Mucosa of descending colon (tissue), 3 donors: ENCODE measurements at regions not wholly inside any gene's neighbourhood (a gene's known extent, or its start where the extent isn't known, plus 50 kb on each side); places are given as distances from the start of the nearest gene placed in this dataset.
"Not testable (repeated sequence)": the region's sequence is repeated elsewhere in the genome, so short reads cannot be mapped to it uniquely, and the experiment has no call there.

Experiments
- ATAC-seq: fragments of 200-7000 bp; cut with Tn5 transposase; one replicate; pipeline ENCODE4 v1.9.1; 2020; ENCODE audit warnings: mild to moderate bottlenecking, moderate library complexity
- DNase-seq, 3 donors: peaks; one replicate each; pipeline ENCODE4 v3.0.0-alpha.2; 2020
- H3K36me3 ChIP-seq: fragments of 200-600 bp; one replicate; pipeline ENCODE4 v1.8.0; 2021; ENCODE audit warnings: low read depth, mild to moderate bottlenecking
- H3K4me1 ChIP-seq: fragments of 200-600 bp; one replicate; pipeline ENCODE4 v1.8.0; 2021; ENCODE audit warnings: low read depth, mild to moderate bottlenecking
- H3K4me3 ChIP-seq: fragments of 200-600 bp; one replicate; pipeline ENCODE4 v1.8.0; 2021; ENCODE audit warnings: mild to moderate bottlenecking
- H3K9me3 ChIP-seq: fragments of 200-600 bp; one replicate; pipeline ENCODE4 v1.8.0; 2021; ENCODE audit warnings: mild to moderate bottlenecking
- intact Hi-C, 2 donors: fragments of 100-400 bp; cut with DNase I in 1 of 2; cut with micrococcal nuclease in 1 of 2; formaldehyde crosslinking; loops; one replicate each; pipeline versions ENCODE4 v1.11.0 to v1.11.1; 2022; cut with DNase I, micrococcal nuclease
- TF ChIP-seq, protein P1 (sequence below): fragments of 200-600 bp; IDR thresholded peaks from one replicate; pipeline ENCODE4 v1.8.0; 2022; ENCODE audit warnings: antibody characterized with exemption, mild to moderate bottlenecking
- donor health status: DM: no; HTN: no; CAD: no; lungs with moderate emphysema.
- donor health status: DM: no; HTN: no; CAD: no.
- donor health status: DM: no; HTN: yes; CAD: no.

DNA sequence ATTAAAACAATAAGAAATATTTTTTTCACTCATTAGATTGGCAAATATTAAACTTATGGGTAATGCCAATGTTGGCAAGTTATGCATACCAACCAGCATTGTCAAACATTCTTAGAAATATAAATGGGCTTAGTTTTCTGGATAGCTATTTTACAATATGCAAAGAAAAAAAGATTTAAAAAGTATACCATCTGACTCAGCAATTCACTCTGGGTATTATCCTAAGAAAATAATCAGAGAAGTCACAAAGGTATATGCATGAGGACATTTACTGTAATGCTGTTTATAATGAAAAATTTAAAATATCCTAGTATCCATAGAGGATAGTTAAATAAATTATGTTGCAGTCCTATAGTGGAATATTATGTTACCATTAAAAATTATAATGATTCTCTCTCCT, 57.4 kb upstream of the PTPDC1 start:
- peaks cover 7% of the 10 kb centered on the region for H3K4me1 ChIP-seq
- H3K4me3 ChIP-seq: no peak overlapping the region
- TF ChIP-seq, protein P1, sequence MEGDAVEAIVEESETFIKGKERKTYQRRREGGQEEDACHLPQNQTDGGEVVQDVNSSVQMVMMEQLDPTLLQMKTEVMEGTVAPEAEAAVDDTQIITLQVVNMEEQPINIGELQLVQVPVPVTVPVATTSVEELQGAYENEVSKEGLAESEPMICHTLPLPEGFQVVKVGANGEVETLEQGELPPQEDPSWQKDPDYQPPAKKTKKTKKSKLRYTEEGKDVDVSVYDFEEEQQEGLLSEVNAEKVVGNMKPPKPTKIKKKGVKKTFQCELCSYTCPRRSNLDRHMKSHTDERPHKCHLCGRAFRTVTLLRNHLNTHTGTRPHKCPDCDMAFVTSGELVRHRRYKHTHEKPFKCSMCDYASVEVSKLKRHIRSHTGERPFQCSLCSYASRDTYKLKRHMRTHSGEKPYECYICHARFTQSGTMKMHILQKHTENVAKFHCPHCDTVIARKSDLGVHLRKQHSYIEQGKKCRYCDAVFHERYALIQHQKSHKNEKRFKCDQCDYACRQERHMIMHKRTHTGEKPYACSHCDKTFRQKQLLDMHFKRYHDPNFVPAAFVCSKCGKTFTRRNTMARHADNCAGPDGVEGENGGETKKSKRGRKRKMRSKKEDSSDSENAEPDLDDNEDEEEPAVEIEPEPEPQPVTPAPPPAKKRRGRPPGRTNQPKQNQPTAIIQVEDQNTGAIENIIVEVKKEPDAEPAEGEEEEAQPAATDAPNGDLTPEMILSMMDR: no peak
- ATAC-seq (no peak), DNase-seq (no peak)
- no peaks in the 10 kb centered on the region for H3K36me3 ChIP-seq
- peaks cover 6% of the 10 kb centered on the region for H3K9me3 ChIP-seq
- intact Hi-C loops: no loop called here

DNA sequence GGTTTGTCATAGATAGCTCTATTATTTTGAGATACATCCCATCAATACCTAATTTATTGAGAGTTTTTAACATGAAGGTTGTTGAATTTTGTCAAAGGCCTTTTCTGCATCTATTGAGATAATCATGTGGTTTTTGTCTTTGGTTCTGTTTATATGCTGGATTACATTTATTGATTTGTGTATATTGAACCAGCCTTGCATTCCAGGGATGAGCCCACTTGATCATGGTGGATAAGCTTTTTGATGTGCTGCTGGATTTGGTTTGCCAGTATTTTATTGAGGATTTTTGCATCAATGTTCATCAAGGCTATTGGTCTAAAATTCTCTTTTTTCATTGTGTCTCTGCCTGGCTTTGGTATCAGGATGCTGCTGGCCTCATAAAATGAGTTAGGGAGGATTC, 61.8 kb upstream of the PTPDC1 start:
- intact Hi-C loops, ATAC-seq, H3K4me3 ChIP-seq, H3K4me1 ChIP-seq, DNase-seq, H3K9me3 ChIP-seq, H3K36me3 ChIP-seq: not testable (repeated sequence)

DNA sequence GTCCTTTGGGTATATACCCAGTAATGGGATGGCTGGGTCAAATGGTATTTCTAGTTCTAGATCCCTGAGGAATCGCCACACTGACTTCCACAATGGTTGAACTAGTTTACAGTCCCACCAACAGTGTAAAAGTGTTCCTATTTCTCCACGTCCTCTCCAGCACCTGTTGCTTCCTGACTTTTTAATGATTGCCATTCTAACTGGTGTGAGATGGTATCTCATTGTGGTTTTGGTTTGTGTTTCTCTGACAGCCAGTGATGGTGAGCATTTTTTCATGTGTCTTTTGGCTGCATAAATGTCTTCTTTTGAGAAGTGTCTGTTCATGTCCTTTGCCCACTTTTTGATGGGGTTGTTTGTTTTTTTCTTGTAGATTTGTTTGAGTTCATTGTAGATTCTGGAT, 63.4 kb upstream of the PTPDC1 start:
- ATAC-seq, H3K4me1 ChIP-seq, intact Hi-C loops, DNase-seq, H3K9me3 ChIP-seq, H3K36me3 ChIP-seq, H3K4me3 ChIP-seq: not testable (repeated sequence)

DNA sequence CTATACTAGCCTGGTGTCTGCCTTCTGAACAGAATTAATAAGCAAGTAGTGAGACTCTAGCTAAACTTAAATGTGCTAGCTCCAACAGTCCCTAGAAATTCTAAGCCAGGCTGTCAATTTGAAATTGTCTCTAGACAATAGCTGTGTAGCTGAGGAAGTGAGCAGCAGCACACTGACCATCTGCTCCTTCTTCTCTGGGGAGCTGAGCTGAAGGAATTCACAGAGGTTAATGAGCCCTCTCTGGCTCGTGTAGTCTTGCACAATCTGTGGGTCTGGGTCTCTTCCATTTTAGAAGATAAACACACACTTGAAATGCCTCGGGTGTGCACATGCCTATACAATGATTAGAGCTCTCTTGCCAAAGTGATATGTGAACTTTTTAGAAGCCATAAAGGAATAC, 63.5 kb upstream of the BARX1 start:
- intact Hi-C loops: no loop called here
- Histone ChIP-seq H3K4me3 (no peak overlapping the region), H3K36me3 (no peaks in the 10 kb centered on the region), H3K4me1 (no peaks in the 10 kb centered on the region), H3K9me3 (peaks cover 6% of the 10 kb centered on the region)
- ATAC-seq (no peak), DNase-seq (no peak)
- TF ChIP-seq, protein P1: no peak

DNA sequence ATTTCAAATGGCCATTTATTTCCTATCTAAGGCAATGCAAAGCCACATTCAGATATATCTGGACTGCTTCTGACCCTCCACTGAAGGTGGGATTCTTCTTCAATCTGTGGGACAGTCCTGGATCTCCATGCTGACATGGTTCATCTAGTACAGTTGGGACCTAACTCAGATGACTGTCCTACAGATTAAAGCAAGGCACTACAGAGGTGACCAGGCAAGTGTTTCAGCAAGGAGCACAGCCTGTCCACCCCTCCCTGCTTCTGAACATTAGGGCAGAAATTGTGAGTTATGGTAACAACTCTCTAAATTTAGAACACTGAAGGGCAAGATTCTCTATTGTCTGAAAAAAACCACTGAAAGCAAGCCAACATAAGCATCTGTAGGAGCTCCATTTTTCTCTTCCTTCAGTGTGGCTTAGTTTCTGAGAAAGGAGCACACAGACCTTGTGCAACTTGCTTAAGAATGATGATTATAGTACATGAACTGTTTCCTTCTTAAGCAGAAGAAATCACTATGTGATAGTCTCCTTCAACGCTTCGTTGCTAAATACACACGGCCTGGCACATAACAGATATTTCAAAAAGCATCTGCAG, 62.9 kb upstream of the BARX1 start:
- TF ChIP-seq, protein P1: no peak
- Histone ChIP-seq H3K9me3 (peaks cover 6% of the 10 kb centered on the region), H3K36me3 (no peaks in the 10 kb centered on the region), H3K4me1 (no peaks in the 10 kb centered on the region), H3K4me3 (no peak overlapping the region)
- DNase-seq (no peak), ATAC-seq (no peak)
- intact Hi-C loops: no loop called here

DNA sequence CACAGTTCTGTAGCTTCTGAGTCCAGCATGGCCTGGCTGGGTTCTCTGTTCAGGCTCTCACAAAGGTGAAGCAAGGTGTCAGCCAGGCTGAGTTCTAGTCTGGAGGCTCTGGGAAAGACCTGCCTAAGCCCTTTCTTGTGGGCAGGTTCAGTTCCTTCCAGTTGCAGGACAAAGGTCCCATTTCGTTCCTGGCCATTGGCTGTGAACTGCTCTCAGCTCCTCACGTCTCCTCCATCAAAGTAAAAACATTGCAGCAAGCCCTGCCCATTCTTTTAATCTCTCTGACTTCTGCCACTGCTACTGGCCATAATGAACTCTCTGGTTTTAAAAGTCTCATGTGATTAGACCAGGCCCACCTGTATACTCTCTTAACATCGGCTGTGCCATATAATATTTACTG, 61.6 kb upstream of the BARX1 start:
- H3K9me3 ChIP-seq: no peaks in the 10 kb centered on the region
- ATAC-seq: peak; percentile 89

More for the DNA sequence above, 61.6 kb upstream of the BARX1 start:
- H3K4me1 ChIP-seq: no peaks in the 10 kb centered on the region
- no peaks in the 10 kb centered on the region for H3K36me3 ChIP-seq
- intact Hi-C loops: no loop called here
- TF ChIP-seq, protein P1: no peak
- no peak overlapping the region for H3K4me3 ChIP-seq
- DNase-seq: peak in 1 of 3 donors; percentile 27
